Transverse colon (tissue), 4 donors: ENCODE measurements at regions not wholly inside any gene's neighbourhood (a gene's known extent, or its start where the extent isn't known, plus 50 kb on each side); places are given as distances from the start of the nearest gene placed in this dataset.

Experiments
- CTCF ChIP-seq, 5 experiments: fragments of 200-600 bp in 3 of 5; fragments of 450-650 bp in 2 of 5; sonication (generic) in 3 of 5; IDR thresholded peaks; 1 replicate in 2 of 5; 2 replicates in 3 of 5; pipeline ENCODE4 v1.5.1; 2016 to 2017; ENCODE audit warnings: antibody characterized with exemption in 5 of 5, inconsistent platforms in 3 of 5, mild to moderate bottlenecking in 2 of 5, moderate library complexity in 1 of 5
- EP300 ChIP-seq: sonication (generic); formaldehyde crosslinking; IDR thresholded peaks from one replicate; pipeline ENCODE4 v1.6.1; 2017; ENCODE audit warnings: antibody characterized with exemption, low read depth
- POLR2A ChIP-seq: fragments of 450-650 bp; IDR thresholded peaks from one replicate; pipeline ENCODE4 v1.6.1; 2016; ENCODE audit warnings: antibody characterized with exemption, mild to moderate bottlenecking, moderate library complexity
- POLR2AphosphoS5 ChIP-seq, 3 donors: sonication (generic); formaldehyde crosslinking; IDR thresholded peaks; one replicate each; pipeline ENCODE4 v1.6.1; 2016; ENCODE audit warnings: antibody characterized with exemption in 3 of 3

- TF ChIP-seq POLR2AphosphoS5 (IDR thresholded peaks at IDR 0.05) (no peak), CTCF (IDR thresholded peaks at IDR 0.05) (no peak), POLR2A (no peak), EP300 (no peak)
Measured at GRCh38 chr1:199522936-199523335, 504.6 kb upstream of the NR5A2 start.
